K562 (cell line): ENCODE measurements at regions not wholly inside any gene's neighbourhood (a gene's known extent, or its start where the extent isn't known, plus 50 kb on each side); places are given as distances from the start of the nearest gene placed in this dataset.

ENCODE experiments used
- CBX1 ChIP-seq: sonication (generic); IDR thresholded peaks from 2 replicates; pipeline ENCODE4 v1.6.1; 2016; ENCODE audit warnings: antibody characterized with exemption, low read depth, mild to moderate bottlenecking
- NFRKB ChIP-seq: fragments of 450-650 bp; IDR thresholded peaks from 2 replicates; pipeline ENCODE4 v1.6.1; 2016; ENCODE audit warnings: low read depth
- SMAD1 ChIP-seq: fragments of 150-350 bp; IDR thresholded peaks from 2 replicates; pipeline ENCODE4 v1.6.1; 2014; ENCODE audit warnings: low read length, low read depth; ENCODE audit not compliant: partially characterized antibody
- SP1 ChIP-seq: sonication (generic); formaldehyde crosslinking; IDR thresholded peaks from 2 replicates; pipeline ENCODE4 v1.8.1; 2022; ENCODE audit warnings: mild to moderate bottlenecking, missing genetic modification reagents

GRCh38 chr1:221239181-221239580 lies 359.9 kb downstream of the HLX start:
- TF ChIP-seq NFRKB (no peak), CBX1 (no peak), SP1 (CRISPR knock-in tag) (no peak), SMAD1 (no peak)
